H1 (cell line): ENCODE measurements at regions not wholly inside any gene's neighbourhood (a gene's known extent, or its start where the extent isn't known, plus 50 kb on each side); places are given as distances from the start of the nearest gene placed in this dataset.

Source experiments
- ATF3 ChIP-seq: IDR thresholded peaks from 2 replicates; pipeline ENCODE4 v1.6.1; 2011; ENCODE audit warnings: low read depth, mild to moderate bottlenecking, low read length; ENCODE audit not compliant: insufficient read depth
- CTCF ChIP-seq, 3 experiments: IDR thresholded peaks; 1 replicate in 2 of 3; 2 replicates in 1 of 3; pipeline versions ENCODE4 v1.5.1 to v1.6.1; 2011; ENCODE audit warnings: low read length in 3 of 3, mild to moderate bottlenecking in 3 of 3, inconsistent platforms in 2 of 3, low read depth in 1 of 3, moderate library complexity in 1 of 3; ENCODE audit not compliant: insufficient read depth in 1 of 3; ENCODE audit errors: control extremely low read depth in 1 of 3
- EZH2 ChIP-seq: fragments of 200-600 bp; sonication (generic); IDR thresholded peaks from 2 replicates; pipeline ENCODE4 v1.7.1; 2012; ENCODE audit warnings: low read depth, mild to moderate bottlenecking, moderate library complexity, low read length, inconsistent platforms; ENCODE audit not compliant: severe bottlenecking
- GABPA ChIP-seq: IDR thresholded peaks from 2 replicates; pipeline ENCODE4 v1.6.1; 2011; ENCODE audit warnings: mild to moderate bottlenecking, low read length, moderate library complexity, borderline replicate concordance; ENCODE audit not compliant: insufficient read depth
- HDAC2 ChIP-seq, 2 experiments: fragments of 300-600 bp in 1 of 2; sonication (generic) in 1 of 2; IDR thresholded peaks; 2 replicates each; pipeline ENCODE4 v1.6.1; 2011 to 2012; ENCODE audit warnings: low read depth in 2 of 2, low read length in 2 of 2, mild to moderate bottlenecking in 2 of 2, moderate library complexity in 2 of 2, borderline replicate concordance in 1 of 2, inconsistent platforms in 1 of 2
- KDM1A ChIP-seq: fragments of 200-600, 300-600 bp; sonication (generic); IDR thresholded peaks from 2 replicates; pipeline ENCODE4 v1.7.1; 2016; ENCODE audit warnings: mild to moderate bottlenecking, low read length, borderline replicate concordance
- MAFK ChIP-seq: IDR thresholded peaks from 2 replicates; pipeline ENCODE4 v1.6.1; 2012; ENCODE audit warnings: low read depth, mild to moderate bottlenecking, improper control_type of control experiment, low read length
- POLR2A ChIP-seq, 2 experiments: IDR thresholded peaks; 1 replicate in 1 of 2; 2 replicates in 1 of 2; pipeline ENCODE4 v1.6.1; 2011; ENCODE audit warnings: low read depth in 2 of 2, low read length in 2 of 2, mild to moderate bottlenecking in 2 of 2; ENCODE audit errors: control extremely low read depth in 1 of 2
- POLR2AphosphoS5 ChIP-seq: IDR thresholded peaks from 2 replicates; pipeline ENCODE4 v1.6.1; 2011; ENCODE audit warnings: low read depth, low read length
- SRF ChIP-seq: IDR thresholded peaks from 2 replicates; pipeline ENCODE4 v1.6.1; 2011; ENCODE audit warnings: mild to moderate bottlenecking, low read depth, low read length, moderate library complexity
- TAF1 ChIP-seq: IDR thresholded peaks from 2 replicates; pipeline ENCODE4 v1.6.1; 2011; ENCODE audit warnings: mild to moderate bottlenecking, low read depth, low read length
- YY1 ChIP-seq: IDR thresholded peaks from 2 replicates; pipeline ENCODE4 v1.6.1; 2011; ENCODE audit warnings: low read depth, mild to moderate bottlenecking, low read length

DNA sequence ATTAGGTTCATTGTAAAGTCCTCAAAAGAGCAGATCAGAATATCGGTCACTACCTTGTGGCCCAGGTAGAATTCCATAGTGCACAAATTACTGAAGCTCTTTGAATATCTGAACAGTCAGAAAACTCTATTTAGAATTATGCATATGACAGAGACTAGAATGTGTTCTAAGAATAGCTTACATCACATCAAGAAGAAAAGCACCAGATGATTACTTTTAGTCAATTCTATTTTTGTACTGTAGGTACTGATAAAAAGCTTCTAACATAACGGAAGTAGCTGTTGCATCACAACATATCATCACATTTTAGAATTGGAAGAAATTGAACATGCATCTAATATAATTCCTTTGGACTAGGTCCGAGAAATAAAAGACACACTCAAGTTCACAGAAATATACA, 946.6 kb upstream of the ARRDC3 start:
- TF ChIP-seq HDAC2 (IDR thresholded peaks at IDR 0.05; ENCODE audit: borderline replicate concordance in 1 of 2, low read depth in 2 of 2, low read length in 2 of 2) (no peak), YY1 (no peak), CTCF (IDR thresholded peaks at IDR 0.05; ENCODE audit: control extremely low read depth in 1 of 3, insufficient read depth in 1 of 3, low read depth in 1 of 3, low read length in 3 of 3) (no peak), MAFK (no peak), SRF (no peak), POLR2A (IDR thresholded peaks at IDR 0.05; ENCODE audit: control extremely low read depth in 1 of 2, low read depth in 2 of 2, low read length in 2 of 2) (no peak), POLR2AphosphoS5 (no peak), EZH2 (no peak), GABPA (no peak), TAF1 (no peak), KDM1A (no peak), ATF3 (no peak)
